KG1 (cell line): ENCODE measurements at regions not wholly inside any gene's neighbourhood (a gene's known extent, or its start where the extent isn't known, plus 50 kb on each side); places are given as distances from the start of the nearest gene placed in this dataset.
"Not testable (repeated sequence)": the region's sequence is repeated elsewhere in the genome, so short reads cannot be mapped to it uniquely, and the experiment has no call there.

Source experiments
- DNase-seq: peaks from one replicate; lab custom pipeline; 2025; lab: John Stamatoyannopoulos, UW

- no peak for DNase-seq
Measured at GRCh38 chr5:25190521-25191000, 545.8 kb upstream of the CDH10 start.

GRCh38 chr5:25181249-25181648 is 536.5 kb upstream of the CDH10 start:
- DNase-seq, result no peak

GRCh38 chr5:25162616-25163015 is 517.8 kb upstream of the CDH10 start:
- not testable (repeated sequence) for DNase-seq

- DNase-seq, result no peak
Measured at GRCh38 chr5:25160891-25161290, 516.1 kb upstream of the CDH10 start.

- peak; percentile 31 for DNase-seq
Measured at GRCh38 chr5:25150819-25151218, 506.0 kb upstream of the CDH10 start.

GRCh38 chr5:25128606-25129005 is 483.8 kb upstream of the CDH10 start:
- DNase-seq, result no peak

- peak; percentile 2 for DNase-seq
Measured at GRCh38 chr5:25119650-25120049, 474.9 kb upstream of the CDH10 start.

GRCh38 chr5:25107853-25108252 is 463.1 kb upstream of the CDH10 start:
- DNase-seq, result no peak

- DNase-seq, result no peak
Measured at GRCh38 chr5:25099538-25099937, 454.8 kb upstream of the CDH10 start.

- no peak for DNase-seq
Measured at GRCh38 chr5:25095261-25095660, 450.5 kb upstream of the CDH10 start.

GRCh38 chr5:25094219-25094618 is 449.4 kb upstream of the CDH10 start:
- DNase-seq, result no peak

- DNase-seq, result no peak
Measured at GRCh38 chr5:25091921-25092320, 447.1 kb upstream of the CDH10 start.

- no peak for DNase-seq
Measured at GRCh38 chr5:25090854-25091253, 446.1 kb upstream of the CDH10 start.

- no peak for DNase-seq
Measured at GRCh38 chr5:25090275-25090674, 445.5 kb upstream of the CDH10 start.

- DNase-seq, result not testable (repeated sequence)
Measured at GRCh38 chr5:25088689-25089088, 443.9 kb upstream of the CDH10 start.

GRCh38 chr5:25083261-25083660 is 438.5 kb upstream of the CDH10 start:
- DNase-seq, result not testable (repeated sequence)

- DNase-seq, result no peak
Measured at GRCh38 chr5:25066239-25066638, 421.5 kb upstream of the CDH10 start.

GRCh38 chr5:25064306-25064705 is 419.5 kb upstream of the CDH10 start:
- DNase-seq, result no peak

- DNase-seq, result no peak
Measured at GRCh38 chr5:25060575-25060974, 415.8 kb upstream of the CDH10 start.

GRCh38 chr5:25056836-25057235 is 412.1 kb upstream of the CDH10 start:
- DNase-seq, result no peak

GRCh38 chr5:25033658-25034057 is 388.9 kb upstream of the CDH10 start:
- DNase-seq, result no peak

GRCh38 chr5:25029004-25029403 is 384.2 kb upstream of the CDH10 start:
- no peak for DNase-seq

- DNase-seq, result no peak
Measured at GRCh38 chr5:25027526-25027925, 382.7 kb upstream of the CDH10 start.

- DNase-seq, result no peak
Measured at GRCh38 chr5:25027061-25027460, 382.3 kb upstream of the CDH10 start.

- no peak for DNase-seq
Measured at GRCh38 chr5:25025831-25026230, 381.1 kb upstream of the CDH10 start.
